ENCODE measurements at regions not wholly inside any gene's neighbourhood (a gene's known extent, or its start where the extent isn't known, plus 50 kb on each side); places are given as distances from the start of the nearest gene placed in this dataset.

DNA sequence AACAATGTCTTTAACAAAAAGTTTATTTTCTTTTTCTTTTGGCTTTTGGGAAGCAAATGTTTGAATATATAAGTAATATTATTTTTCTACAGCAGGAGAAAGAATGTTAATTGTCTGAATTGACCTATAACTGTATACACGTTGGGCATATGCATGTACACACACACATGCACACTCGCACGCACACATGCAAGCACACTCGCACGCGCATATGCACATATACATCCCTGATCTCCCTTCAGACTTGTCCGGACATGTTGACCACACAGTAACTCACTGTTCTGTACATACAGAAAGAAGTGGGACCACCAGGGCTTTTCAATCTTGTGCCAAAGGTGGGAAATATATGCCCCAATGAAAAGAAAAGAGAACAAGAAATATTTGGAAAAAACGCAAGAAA, 245.1 kb upstream of the APCDD1 start:
- Histone ChIP-seq H3K27ac (ENCODE audit: low read length) (no peak overlapping the region), H3K9me3 (replicated peaks; ENCODE audit: insufficient read depth, low read length) (no peaks in the 10 kb centered on the region), H3F3A (ENCODE audit: insufficient read depth, low read length) (no peaks in the 10 kb centered on the region), H3K4me1 (ENCODE audit: low read length) (no peaks in the 10 kb centered on the region; the same call in 1 of the 2 replicates), H3K36me3 (replicated peaks; ENCODE audit: insufficient read depth, low read length) (no peaks in the 10 kb centered on the region), H3K4me3 (ENCODE audit: low read length) (no peak overlapping the region), H2AFZ (ENCODE audit: low read length) (no peak overlapping the region), H3K79me2 (ENCODE audit: low read length) (no peaks in the 10 kb centered on the region), H3K9ac (ENCODE audit: low read length) (no peak overlapping the region), H3K9me2 (replicated peaks; ENCODE audit: insufficient read depth, low read length) (no peaks in the 10 kb centered on the region), H3K4me2 (ENCODE audit: low read depth, low read length) (no peak overlapping the region), H3K27me3 (replicated peaks; ENCODE audit: insufficient read depth, low read length) (no peaks in the 10 kb centered on the region), H4K20me1 (ENCODE audit: insufficient read depth, low read length) (no peaks in the 10 kb centered on the region)
- TF ChIP-seq, protein P1, sequence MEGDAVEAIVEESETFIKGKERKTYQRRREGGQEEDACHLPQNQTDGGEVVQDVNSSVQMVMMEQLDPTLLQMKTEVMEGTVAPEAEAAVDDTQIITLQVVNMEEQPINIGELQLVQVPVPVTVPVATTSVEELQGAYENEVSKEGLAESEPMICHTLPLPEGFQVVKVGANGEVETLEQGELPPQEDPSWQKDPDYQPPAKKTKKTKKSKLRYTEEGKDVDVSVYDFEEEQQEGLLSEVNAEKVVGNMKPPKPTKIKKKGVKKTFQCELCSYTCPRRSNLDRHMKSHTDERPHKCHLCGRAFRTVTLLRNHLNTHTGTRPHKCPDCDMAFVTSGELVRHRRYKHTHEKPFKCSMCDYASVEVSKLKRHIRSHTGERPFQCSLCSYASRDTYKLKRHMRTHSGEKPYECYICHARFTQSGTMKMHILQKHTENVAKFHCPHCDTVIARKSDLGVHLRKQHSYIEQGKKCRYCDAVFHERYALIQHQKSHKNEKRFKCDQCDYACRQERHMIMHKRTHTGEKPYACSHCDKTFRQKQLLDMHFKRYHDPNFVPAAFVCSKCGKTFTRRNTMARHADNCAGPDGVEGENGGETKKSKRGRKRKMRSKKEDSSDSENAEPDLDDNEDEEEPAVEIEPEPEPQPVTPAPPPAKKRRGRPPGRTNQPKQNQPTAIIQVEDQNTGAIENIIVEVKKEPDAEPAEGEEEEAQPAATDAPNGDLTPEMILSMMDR (IDR thresholded peaks at IDR 0.05; ENCODE audit: low read length) = no peak
- TF ChIP-seq EZH2phosphoT487 (IDR thresholded peaks at IDR 0.05; ENCODE audit: low read length) (no peak), EZH2 (optimal IDR thresholded peaks at IDR 0.05; ENCODE audit: low read depth, low read length) (no peak)
- DNase-seq = no peak

DNA sequence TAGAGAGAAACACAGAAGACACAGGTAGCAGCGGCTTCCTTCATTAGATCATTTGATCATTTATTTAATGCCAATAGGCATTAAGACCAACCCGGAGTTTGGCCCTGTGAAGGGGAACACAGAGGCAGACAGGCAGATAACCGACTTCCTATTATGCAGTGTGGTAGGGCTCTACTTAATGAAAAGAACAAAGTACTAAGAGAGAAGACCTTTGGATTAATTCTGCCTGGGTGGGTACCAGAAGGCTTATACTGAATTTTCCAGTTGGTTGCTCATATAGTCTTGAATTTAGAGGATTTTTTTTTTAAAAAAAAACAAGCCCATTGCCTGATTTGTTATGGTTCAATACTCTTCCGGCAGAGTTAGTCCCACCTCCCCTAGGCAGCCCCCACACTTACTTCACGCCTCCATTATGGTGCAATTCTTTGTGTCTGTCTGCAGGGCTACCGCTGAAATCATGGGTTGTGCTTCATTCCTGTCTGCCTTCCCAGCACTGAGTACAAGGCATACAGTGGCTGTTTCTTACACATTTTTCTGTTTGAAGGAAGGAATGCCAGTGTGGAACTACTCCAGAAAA, 244.3 kb upstream of the APCDD1 start:
- DNase-seq = no peak
- TF ChIP-seq EZH2phosphoT487 (IDR thresholded peaks at IDR 0.05; ENCODE audit: low read length) (no peak), EZH2 (optimal IDR thresholded peaks at IDR 0.05; ENCODE audit: low read depth, low read length) (no peak)
- TF ChIP-seq, protein P1 (IDR thresholded peaks at IDR 0.05; ENCODE audit: low read length) = no peak
- Histone ChIP-seq H3K9me2 (replicated peaks; ENCODE audit: insufficient read depth, low read length) (no peaks in the 10 kb centered on the region), H3K4me3 (ENCODE audit: low read length) (no peak overlapping the region), H3K36me3 (replicated peaks; ENCODE audit: insufficient read depth, low read length) (no peaks in the 10 kb centered on the region), H3F3A (ENCODE audit: insufficient read depth, low read length) (no peaks in the 10 kb centered on the region), H3K27ac (ENCODE audit: low read length) (no peak overlapping the region), H2AFZ (ENCODE audit: low read length) (no peak overlapping the region), H3K79me2 (ENCODE audit: low read length) (no peaks in the 10 kb centered on the region), H3K9ac (ENCODE audit: low read length) (no peak overlapping the region), H3K27me3 (replicated peaks; ENCODE audit: insufficient read depth, low read length) (no peaks in the 10 kb centered on the region), H3K4me1 (ENCODE audit: low read length) (no peaks in the 10 kb centered on the region; the same call in 1 of the 2 replicates), H3K9me3 (replicated peaks; ENCODE audit: insufficient read depth, low read length) (no peaks in the 10 kb centered on the region), H4K20me1 (ENCODE audit: insufficient read depth, low read length) (no peaks in the 10 kb centered on the region), H3K4me2 (ENCODE audit: low read depth, low read length) (no peak overlapping the region)

DNA sequence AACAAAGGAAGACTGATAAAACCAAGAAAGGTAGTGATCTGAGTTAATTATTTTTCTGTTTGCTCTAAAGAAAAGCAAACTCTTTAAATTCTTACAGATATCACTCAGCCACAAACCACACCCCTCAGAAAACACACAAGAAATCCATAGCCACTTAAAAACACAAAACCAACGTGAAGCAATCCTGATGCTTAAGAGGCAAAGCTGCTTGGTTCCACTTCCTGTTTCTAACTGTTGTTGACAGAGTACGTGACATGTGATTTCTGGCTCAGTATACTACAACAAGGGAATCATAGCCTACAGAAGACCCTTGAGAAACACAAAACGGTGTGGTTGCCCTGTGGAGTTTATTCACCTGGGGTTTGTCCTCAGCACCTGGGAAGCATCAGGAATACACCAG, 240.9 kb upstream of the APCDD1 start:
- Histone ChIP-seq H3K9me2 (replicated peaks; ENCODE audit: insufficient read depth, low read length) (no peaks in the 10 kb centered on the region), H3K4me1 (ENCODE audit: low read length) (no peaks in the 10 kb centered on the region; the same call in 1 of the 2 replicates), H3K36me3 (replicated peaks; ENCODE audit: insufficient read depth, low read length) (no peaks in the 10 kb centered on the region), H3K27me3 (replicated peaks; ENCODE audit: insufficient read depth, low read length) (no peaks in the 10 kb centered on the region), H3K27ac (ENCODE audit: low read length) (no peak overlapping the region), H3K4me3 (ENCODE audit: low read length) (no peak overlapping the region), H2AFZ (ENCODE audit: low read length) (0 out of 2 replicates have a peak overlapping the region, but pooled peaks have one; percentile 6), H3K9ac (ENCODE audit: low read length) (no peak overlapping the region), H4K20me1 (ENCODE audit: insufficient read depth, low read length) (no peaks in the 10 kb centered on the region), H3K9me3 (replicated peaks; ENCODE audit: insufficient read depth, low read length) (no peaks in the 10 kb centered on the region), H3K79me2 (ENCODE audit: low read length) (no peaks in the 10 kb centered on the region), H3K4me2 (ENCODE audit: low read depth, low read length) (no peak overlapping the region), H3F3A (ENCODE audit: insufficient read depth, low read length) (no peaks in the 10 kb centered on the region)
- TF ChIP-seq EZH2 (optimal IDR thresholded peaks at IDR 0.05; ENCODE audit: low read depth, low read length) (no peak), EZH2phosphoT487 (IDR thresholded peaks at IDR 0.05; ENCODE audit: low read length) (no peak)
- TF ChIP-seq, protein P1 (IDR thresholded peaks at IDR 0.05; ENCODE audit: low read length) = no peak
- peak; percentile 45 for DNase-seq

All from MM.1S (cell line).